Hepatocyte (in vitro differentiated cells): ENCODE measurements at regions not wholly inside any gene's neighbourhood (a gene's known extent, or its start where the extent isn't known, plus 50 kb on each side); places are given as distances from the start of the nearest gene placed in this dataset.

Experiments
- DNase-seq: peaks from one replicate; pipeline ENCODE4 v3.0.0-alpha.2; 2016; ENCODE audit warnings: low spot score
- H2AFZ ChIP-seq: fragments of 200-600 bp; sonication (generic); 2 replicates; pipeline ENCODE4 v1.6.0; 2016; ENCODE audit warnings: antibody characterized with exemption, mild to moderate bottlenecking
- H3K27ac ChIP-seq: fragments of 200-600 bp; sonication (generic); 2 replicates; pipeline ENCODE4 v1.5.1; 2016; ENCODE audit warnings: mild to moderate bottlenecking
- H3K27me3 ChIP-seq: fragments of 200-600 bp; sonication (generic); 2 replicates; pipeline ENCODE4 v1.6.1; 2016
- H3K36me3 ChIP-seq: fragments of 200-600 bp; sonication (generic); replicated peaks from 2 replicates; pipeline ENCODE4 v1.5.1; 2016; ENCODE audit warnings: low read depth; ENCODE audit not compliant: insufficient read depth
- H3K4me1 ChIP-seq: fragments of 200-600 bp; sonication (generic); 2 replicates; pipeline ENCODE4 v1.5.1; 2016; ENCODE audit warnings: mild to moderate bottlenecking, moderate library complexity; ENCODE audit not compliant: insufficient read depth
- H3K4me2 ChIP-seq: fragments of 200-600 bp; sonication (generic); 2 replicates; pipeline ENCODE4 v1.6.0; 2016
- H3K4me3 ChIP-seq: fragments of 200-600 bp; sonication (generic); 2 replicates; pipeline ENCODE4 v1.5.1; 2016; ENCODE audit warnings: mild to moderate bottlenecking
- H3K79me2 ChIP-seq: fragments of 200-600 bp; sonication (generic); 2 replicates; pipeline ENCODE4 v1.6.0; 2017; ENCODE audit warnings: mild to moderate bottlenecking
- H3K9me2 ChIP-seq: fragments of 200-600 bp; sonication (generic); replicated peaks from 2 replicates; pipeline ENCODE4 v1.6.0; 2017; ENCODE audit warnings: mild to moderate bottlenecking; ENCODE audit not compliant: insufficient read depth
- H3K9me3 ChIP-seq: fragments of 200-600 bp; sonication (generic); 2 replicates; pipeline ENCODE4 v1.5.1; 2016; ENCODE audit warnings: low read depth, mild to moderate bottlenecking
- H4K20me1 ChIP-seq: fragments of 200-600 bp; sonication (generic); 2 replicates; pipeline ENCODE4 v1.6.0; 2016; ENCODE audit warnings: mild to moderate bottlenecking; ENCODE audit not compliant: insufficient read depth, poor library complexity, severe bottlenecking
- CTCF ChIP-seq: fragments of 200-600 bp; sonication (generic); IDR thresholded peaks from 2 replicates; pipeline ENCODE4 v1.5.1; 2016; ENCODE audit warnings: antibody characterized with exemption, mild to moderate bottlenecking; ENCODE audit not compliant: poor library complexity
- EZH2 ChIP-seq: fragments of 200-600 bp; sonication (generic); IDR thresholded peaks from 2 replicates; pipeline ENCODE4 v1.6.1; 2016; ENCODE audit warnings: antibody characterized with exemption, mild to moderate bottlenecking, borderline replicate concordance
- EZH2phosphoT487 ChIP-seq: fragments of 200-600 bp; sonication (generic); IDR thresholded peaks from one replicate; pipeline ENCODE4 v1.6.1; 2018; ENCODE audit warnings: antibody characterized with exemption, mild to moderate bottlenecking, low read depth, moderate library complexity; ENCODE audit not compliant: unreplicated experiment, severe bottlenecking
- WGBS: methylation state at CpG from one replicate; pipeline ENCODE4 v1.1.6; 2016; ENCODE audit warnings: low lambda C conversion rate; ENCODE audit errors: missing lambda C conversion rate; 5-methylcytosine and 5-hydroxymethylcytosine counted together

DNA sequence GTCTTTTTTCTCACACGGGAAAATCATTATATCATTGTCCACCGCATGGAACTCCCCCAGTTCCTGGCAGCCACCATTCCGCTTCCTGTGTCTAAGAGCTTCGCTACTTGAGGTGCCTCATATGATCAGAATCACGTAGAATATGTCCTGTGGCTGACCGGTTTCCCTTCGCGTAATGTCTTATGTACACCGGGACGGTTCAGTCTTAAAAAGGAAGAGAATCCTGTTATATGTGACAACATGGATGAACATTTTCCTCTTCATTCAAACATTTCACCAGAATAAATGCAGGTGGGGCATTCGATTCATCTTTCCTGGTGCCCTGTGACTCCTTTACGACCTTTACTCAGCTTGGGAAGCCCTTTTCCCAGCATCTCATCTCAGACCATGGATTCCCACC lies 131.7 kb upstream of the TWIST2 start:
- H2AFZ ChIP-seq: no peak overlapping the region
- H4K20me1 ChIP-seq: no peaks in the 10 kb centered on the region
- no peak for TF ChIP-seq CTCF
- TF ChIP-seq EZH2phosphoT487: no peak
- TF ChIP-seq EZH2: no peak
- no peak overlapping the region for H3K4me3 ChIP-seq
- H3K27me3 ChIP-seq: no peaks in the 10 kb centered on the region
- no peaks in the 10 kb centered on the region for H3K9me2 ChIP-seq
- WGBS: 96% methylated on average over 12 of the region's 12 CpGs
- no peak for DNase-seq
- no peak overlapping the region for H3K27ac ChIP-seq
- no peaks in the 10 kb centered on the region for H3K4me1 ChIP-seq
- H3K9me3 ChIP-seq: no peaks in the 10 kb centered on the region
- H3K36me3 ChIP-seq: no peaks in the 10 kb centered on the region
- H3K79me2 ChIP-seq: no peaks in the 10 kb centered on the region
- no peak overlapping the region for H3K4me2 ChIP-seq

GRCh38 chr2:238716585-238716984 lies 131.3 kb upstream of the TWIST2 start:
- no peak for TF ChIP-seq EZH2phosphoT487
- no peak for TF ChIP-seq EZH2
- TF ChIP-seq CTCF: no peak
- no peak overlapping the region for H3K27ac ChIP-seq
- no peak overlapping the region for H3K4me2 ChIP-seq
- H3K4me1 ChIP-seq: no peaks in the 10 kb centered on the region
- H2AFZ ChIP-seq: no peak overlapping the region
- WGBS: 83% methylated on average over 12 of the region's 17 CpGs
- no peaks in the 10 kb centered on the region for H3K27me3 ChIP-seq
- no peak for DNase-seq
- H3K4me3 ChIP-seq: no peak overlapping the region
- no peaks in the 10 kb centered on the region for H3K79me2 ChIP-seq
- H3K9me2 ChIP-seq: no peaks in the 10 kb centered on the region
- H3K9me3 ChIP-seq: no peaks in the 10 kb centered on the region
- no peaks in the 10 kb centered on the region for H3K36me3 ChIP-seq
- H4K20me1 ChIP-seq: no peaks in the 10 kb centered on the region

- 87% methylated on average over 9 of the region's 9 CpGs for WGBS
- Histone ChIP-seq H4K20me1 (no peaks in the 10 kb centered on the region), H3K9me2 (no peaks in the 10 kb centered on the region), H3K4me1 (no peaks in the 10 kb centered on the region), H3K27me3 (no peaks in the 10 kb centered on the region), H3K27ac (no peak overlapping the region), H3K4me2 (no peak overlapping the region), H3K36me3 (no peaks in the 10 kb centered on the region), H3K79me2 (no peaks in the 10 kb centered on the region), H2AFZ (no peak overlapping the region), H3K9me3 (no peaks in the 10 kb centered on the region), H3K4me3 (no peak overlapping the region)
- TF ChIP-seq CTCF (no peak), EZH2phosphoT487 (no peak), EZH2 (no peak)
- no peak for DNase-seq
Measured at GRCh38 chr2:238717084-238717483, 130.8 kb upstream of the TWIST2 start.

- no peak overlapping the region for H2AFZ ChIP-seq
- H3K27me3 ChIP-seq: no peaks in the 10 kb centered on the region
- H3K79me2 ChIP-seq: no peaks in the 10 kb centered on the region
- no peak overlapping the region for H3K4me2 ChIP-seq
- no peaks in the 10 kb centered on the region for H3K36me3 ChIP-seq
- H3K27ac ChIP-seq: no peak overlapping the region
- no peak for DNase-seq
- H3K4me3 ChIP-seq: no peak overlapping the region
- H4K20me1 ChIP-seq: no peaks in the 10 kb centered on the region
- 90% methylated on average over 10 of the region's 10 CpGs for WGBS
- no peaks in the 10 kb centered on the region for H3K4me1 ChIP-seq
- TF ChIP-seq EZH2 (no peak), EZH2phosphoT487 (no peak), CTCF (no peak)
- H3K9me3 ChIP-seq: no peaks in the 10 kb centered on the region
- no peaks in the 10 kb centered on the region for H3K9me2 ChIP-seq
Measured at GRCh38 chr2:238719641-238720040, 128.2 kb upstream of the TWIST2 start.
